MCF 10A (cell line): ENCODE measurements at regions not wholly inside any gene's neighbourhood (a gene's known extent, or its start where the extent isn't known, plus 50 kb on each side); places are given as distances from the start of the nearest gene placed in this dataset.
A peak's percentile ranks its signal among the peaks of the same experiment; 100 is the strongest.

Experiments used
- BruUV-seq: library from RNA; stranded (reverse); fragments of 400-500 nt; replicated peaks from 2 replicates; lab custom pipeline; 2021; lab: Mats Ljungman, UMichigan
- CTCF ChIA-PET: fragments of 300-600 bp; sonication (Branson Sonifier 250); formaldehyde crosslinking; extraction: SDS; loops from one replicate; lab custom pipeline; 2021; ENCODE audit warnings: antibody characterized with exemption, inconsistent platforms; lab: Yijun Ruan, JAX
- POLR2A ChIA-PET: fragments of 300-600, 350-650 bp; sonication (Branson Sonifier 250); formaldehyde crosslinking; extraction: SDS; loops from one replicate; lab custom pipeline; 2020; ENCODE audit warnings: antibody characterized with exemption, inconsistent platforms; lab: Yijun Ruan, JAX
- DNase-seq: peaks from one replicate; pipeline ENCODE4 v3.0.0-alpha.2; 2018; ENCODE audit not compliant: unreplicated experiment
- H3K27ac Mint-ChIP-seq: one replicate; pipeline ENCODE4 v1.8.0; 2022; ENCODE audit warnings: mild to moderate bottlenecking, low read depth, mixed read lengths; ENCODE audit not compliant: unreplicated experiment
- H3K27me3 Mint-ChIP-seq: one replicate; pipeline ENCODE4 v1.8.0; 2022; ENCODE audit warnings: mixed read lengths; ENCODE audit not compliant: insufficient read depth, unreplicated experiment
- H3K36me3 Mint-ChIP-seq: one replicate; pipeline ENCODE4 v1.8.0; 2022; ENCODE audit warnings: mild to moderate bottlenecking, moderate library complexity, mixed read lengths; ENCODE audit not compliant: insufficient read depth, unreplicated experiment
- H3K4me1 Mint-ChIP-seq: one replicate; pipeline ENCODE4 v1.8.0; 2022; ENCODE audit warnings: mixed read lengths; ENCODE audit not compliant: insufficient read depth, unreplicated experiment
- H3K4me3 Mint-ChIP-seq: one replicate; pipeline ENCODE4 v1.8.0; 2022; ENCODE audit warnings: mild to moderate bottlenecking, moderate library complexity, mixed read lengths; ENCODE audit not compliant: unreplicated experiment
- H3K9me3 Mint-ChIP-seq: one replicate; pipeline ENCODE4 v1.8.0; 2022; ENCODE audit warnings: mixed read lengths; ENCODE audit not compliant: unreplicated experiment
- CTCF ChIP-seq: fragments of 200-600 bp; IDR thresholded peaks from one replicate; pipeline ENCODE4 v1.8.0; 2022; ENCODE audit warnings: antibody characterized with exemption, mild to moderate bottlenecking; ENCODE audit not compliant: unreplicated experiment
- intact Hi-C: fragments of 100-400 bp; cut with micrococcal nuclease; formaldehyde crosslinking; loops from 2 replicates; pipeline ENCODE4 v1.14.1; 2022

- no peak overlapping the region for H3K4me3 Mint-ChIP-seq
- no TSS peak for BruUV-seq
- POLR2A ChIA-PET = interaction anchor here (0.7 to 2.3 kb wide), 3 partner anchors 9 to 135 kb away, joined by 3 to 10 read pairs (median 4); no protein-coding TSS in a partner anchor
- intact Hi-C loops = no loop called here
- H3K27ac Mint-ChIP-seq = peak overlapping the region; percentile 49
- no peaks in the 10 kb centered on the region for H3K36me3 Mint-ChIP-seq
- no peak for DNase-seq
- H3K27me3 Mint-ChIP-seq = no peaks in the 10 kb centered on the region
- peaks cover 12% of the 10 kb centered on the region for H3K4me1 Mint-ChIP-seq
- CTCF ChIA-PET = interaction anchor here (0.7 to 1.2 kb wide), 3 partner anchors 46 to 137 kb away, joined by 3 to 5 read pairs (median 3); no protein-coding TSS in a partner anchor
- no peak for TF ChIP-seq CTCF
- peaks cover 9% of the 10 kb centered on the region for H3K9me3 Mint-ChIP-seq
Measured at GRCh38 chr2:43121580-43122314, 104.7 kb downstream of the ZFP36L2 start.

- no peaks in the 10 kb centered on the region for H3K27me3 Mint-ChIP-seq
- ChIA-PET CTCF (interaction anchor here (0.6 kb wide), 1 partner anchor 145 kb away, joined by 5 read pairs; no protein-coding TSS in a partner anchor), POLR2A (no interaction called here)
- no peak overlapping the region for H3K27ac Mint-ChIP-seq
- no peaks in the 10 kb centered on the region for H3K36me3 Mint-ChIP-seq
- H3K9me3 Mint-ChIP-seq = peaks cover 9% of the 10 kb centered on the region
- peaks cover 21% of the 10 kb centered on the region for H3K4me1 Mint-ChIP-seq
- intact Hi-C loops = no loop called here
- BruUV-seq = no TSS peak
- TF ChIP-seq CTCF = no peak
- no peak for DNase-seq
- no peak overlapping the region for H3K4me3 Mint-ChIP-seq
Measured at GRCh38 chr2:43119303-43119702, 107.1 kb downstream of the ZFP36L2 start.

GRCh38 chr2:43117521-43118143 is 108.8 kb downstream of the ZFP36L2 start:
- Mint-ChIP-seq H3K4me1 (peaks cover 29% of the 10 kb centered on the region), H3K9me3 (peaks cover 9% of the 10 kb centered on the region), H3K4me3 (no peak overlapping the region), H3K36me3 (no peaks in the 10 kb centered on the region), H3K27me3 (no peaks in the 10 kb centered on the region), H3K27ac (no peak overlapping the region)
- POLR2A ChIA-PET = interaction anchor here (1.6 kb wide), 1 partner anchor 31 kb away, joined by 7 read pairs; no protein-coding TSS in a partner anchor
- no peak for DNase-seq
- no peak for TF ChIP-seq CTCF
- CTCF ChIA-PET = no interaction called here
- BruUV-seq = no TSS peak
- intact Hi-C loops = no loop called here

GRCh38 chr2:43116988-43117387 is 109.4 kb downstream of the ZFP36L2 start:
- Mint-ChIP-seq H3K27ac (no peak overlapping the region), H3K27me3 (no peaks in the 10 kb centered on the region)

More at GRCh38 chr2:43116988-43117387, 109.4 kb downstream of the ZFP36L2 start:
- ChIA-PET POLR2A (interaction anchor here (0.6 to 1.6 kb wide), 3 partner anchors 31 to 65 kb away, joined by 3 to 7 read pairs (median 4); no protein-coding TSS in a partner anchor), CTCF (no interaction called here)
- Mint-ChIP-seq H3K4me1 (peaks cover 29% of the 10 kb centered on the region), H3K4me3 (no peak overlapping the region), H3K36me3 (no peaks in the 10 kb centered on the region), H3K9me3 (peaks cover 9% of the 10 kb centered on the region)
- DNase-seq = no peak
- BruUV-seq = no TSS peak
- TF ChIP-seq CTCF = no peak
- intact Hi-C loops = no loop called here
